ENCODE measurements at regions not wholly inside any gene's neighbourhood (a gene's known extent, or its start where the extent isn't known, plus 50 kb on each side); places are given as distances from the start of the nearest gene placed in this dataset.

- TF ChIP-seq, protein P1, sequence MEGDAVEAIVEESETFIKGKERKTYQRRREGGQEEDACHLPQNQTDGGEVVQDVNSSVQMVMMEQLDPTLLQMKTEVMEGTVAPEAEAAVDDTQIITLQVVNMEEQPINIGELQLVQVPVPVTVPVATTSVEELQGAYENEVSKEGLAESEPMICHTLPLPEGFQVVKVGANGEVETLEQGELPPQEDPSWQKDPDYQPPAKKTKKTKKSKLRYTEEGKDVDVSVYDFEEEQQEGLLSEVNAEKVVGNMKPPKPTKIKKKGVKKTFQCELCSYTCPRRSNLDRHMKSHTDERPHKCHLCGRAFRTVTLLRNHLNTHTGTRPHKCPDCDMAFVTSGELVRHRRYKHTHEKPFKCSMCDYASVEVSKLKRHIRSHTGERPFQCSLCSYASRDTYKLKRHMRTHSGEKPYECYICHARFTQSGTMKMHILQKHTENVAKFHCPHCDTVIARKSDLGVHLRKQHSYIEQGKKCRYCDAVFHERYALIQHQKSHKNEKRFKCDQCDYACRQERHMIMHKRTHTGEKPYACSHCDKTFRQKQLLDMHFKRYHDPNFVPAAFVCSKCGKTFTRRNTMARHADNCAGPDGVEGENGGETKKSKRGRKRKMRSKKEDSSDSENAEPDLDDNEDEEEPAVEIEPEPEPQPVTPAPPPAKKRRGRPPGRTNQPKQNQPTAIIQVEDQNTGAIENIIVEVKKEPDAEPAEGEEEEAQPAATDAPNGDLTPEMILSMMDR (IDR thresholded peaks at IDR 0.05): no peak
- no peak for TF ChIP-seq POLR2A (IDR thresholded peaks at IDR 0.05)
These were observed 1281.8 kb upstream of the MAP3K7 start for GRCh38 chr6:91868539-91869202.

Data from body of pancreas (tissue), 4 donors.